IgD-negative memory B cell (primary cell): ENCODE measurements at regions not wholly inside any gene's neighbourhood (a gene's known extent, or its start where the extent isn't known, plus 50 kb on each side); places are given as distances from the start of the nearest gene placed in this dataset.

Experiments used
- H3K27ac Mint-ChIP-seq, 3 donors: one replicate each; pipeline ENCODE4 v1.8.0; 2020 to 2022; ENCODE audit warnings: mild to moderate bottlenecking in 3 of 3, mixed read lengths in 3 of 3, moderate library complexity in 1 of 3
- H3K27me3 Mint-ChIP-seq: one replicate; pipeline ENCODE4 v1.8.0; 2021; ENCODE audit warnings: mixed read lengths
- H3K36me3 Mint-ChIP-seq: one replicate; pipeline ENCODE4 v1.8.0; 2020; ENCODE audit warnings: mild to moderate bottlenecking, mixed read lengths
- H3K4me1 Mint-ChIP-seq, 3 donors: one replicate each; pipeline ENCODE4 v1.8.0; 2020 to 2022; ENCODE audit warnings: mixed read lengths in 3 of 3, mild to moderate bottlenecking in 1 of 3
- H3K4me3 Mint-ChIP-seq, 4 donors: one replicate each; pipeline ENCODE4 v1.8.0; 2020 to 2022; ENCODE audit warnings: mild to moderate bottlenecking in 4 of 4, mixed read lengths in 4 of 4, moderate library complexity in 3 of 4
- H3K9me3 Mint-ChIP-seq, 3 donors: one replicate each; pipeline ENCODE4 v1.8.0; 2020 to 2021; ENCODE audit warnings: mixed read lengths in 3 of 3, mild to moderate bottlenecking in 1 of 3

DNA sequence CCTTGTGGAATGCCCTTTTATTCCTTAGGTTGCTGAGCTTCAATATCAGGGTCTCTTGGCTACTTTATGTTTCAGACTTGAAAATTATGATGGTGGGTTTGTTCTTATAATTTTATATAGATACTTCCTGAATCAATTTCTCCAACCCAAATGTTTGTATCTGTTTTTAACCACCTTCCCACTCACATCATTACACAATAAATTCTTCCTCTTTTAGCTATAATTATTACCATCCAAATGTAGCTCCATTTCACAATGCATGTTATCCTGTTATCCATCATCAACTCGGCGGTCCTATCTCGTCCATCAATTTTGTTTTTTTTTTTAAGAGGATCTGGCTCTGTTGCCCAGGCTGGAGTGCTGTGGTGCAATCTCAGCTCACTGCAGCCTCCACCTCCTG, 357.6 kb upstream of the ZP4 start:
- Mint-ChIP-seq H3K9me3 (peaks cover 0 to 2% (median 0%) of the 10 kb centered on the region in 3 donors), H3K4me3 (no peak overlapping the region), H3K4me1 (no peaks in the 10 kb centered on the region), H3K27ac (no peak overlapping the region), H3K27me3 (no peaks in the 10 kb centered on the region), H3K36me3 (peaks cover 2% of the 10 kb centered on the region)

DNA sequence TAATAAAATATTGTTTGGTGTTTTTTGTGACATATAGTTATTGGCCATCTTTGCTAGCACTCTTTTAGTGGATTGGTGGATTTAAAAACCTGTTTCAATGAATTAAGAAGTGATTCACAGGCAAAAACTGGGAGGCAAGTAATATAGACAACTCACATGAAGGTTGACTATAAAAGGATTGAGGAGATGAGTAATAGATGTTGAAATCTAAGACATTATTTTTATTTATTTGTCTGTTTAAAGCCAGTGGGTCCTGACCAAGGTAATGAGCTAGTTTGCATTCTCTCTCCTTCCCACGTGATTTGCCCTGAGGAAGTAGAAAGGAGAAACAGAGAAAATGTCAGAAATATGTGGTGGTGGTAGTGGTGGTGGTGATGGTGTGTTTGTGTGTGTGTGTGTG, 351.5 kb upstream of the ZP4 start:
- no peaks in the 10 kb centered on the region for H3K27me3 Mint-ChIP-seq
- H3K4me1 Mint-ChIP-seq: no peaks in the 10 kb centered on the region

GRCh38 chr1:238241607-238242006, 350.9 kb upstream of the ZP4 start:
- Mint-ChIP-seq H3K9me3 (peaks cover 2 to 3% (median 2%) of the 10 kb centered on the region in 3 donors), H3K4me1 (no peaks in the 10 kb centered on the region), H3K36me3 (no peaks in the 10 kb centered on the region), H3K4me3 (no peak overlapping the region), H3K27ac (no peak overlapping the region), H3K27me3 (no peaks in the 10 kb centered on the region)

More for the DNA sequence above, 351.5 kb upstream of the ZP4 start:
- H3K36me3 Mint-ChIP-seq: no peaks in the 10 kb centered on the region
- no peak overlapping the region for H3K4me3 Mint-ChIP-seq
- no peak overlapping the region for H3K27ac Mint-ChIP-seq
- H3K9me3 Mint-ChIP-seq: peaks cover 2 to 3% (median 2%) of the 10 kb centered on the region in 3 donors

DNA sequence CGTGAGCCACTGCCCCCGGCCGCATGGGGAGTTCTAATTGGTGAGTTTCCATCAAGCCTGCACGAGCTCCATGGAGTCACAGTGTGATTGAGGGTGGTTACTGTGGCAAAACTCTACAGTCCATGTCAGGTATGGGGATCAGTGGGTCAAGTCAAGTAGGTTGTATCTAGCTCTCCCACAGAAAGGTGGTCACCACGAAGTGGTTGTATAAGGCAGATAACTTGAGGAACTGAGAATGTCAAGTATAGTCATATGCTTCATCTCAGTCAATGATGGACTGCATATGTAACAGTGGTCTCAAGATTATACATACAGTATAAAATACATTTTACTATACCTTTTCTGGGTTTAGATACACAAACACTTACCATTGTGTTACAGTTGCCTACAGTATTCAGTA, 348.6 kb upstream of the ZP4 start:
- peaks cover 1 to 4% (median 3%) of the 10 kb centered on the region in 3 donors for H3K9me3 Mint-ChIP-seq
- H3K4me3 Mint-ChIP-seq: no peak overlapping the region
- no peak overlapping the region for H3K27ac Mint-ChIP-seq
- H3K36me3 Mint-ChIP-seq: no peaks in the 10 kb centered on the region
- H3K4me1 Mint-ChIP-seq: no peaks in the 10 kb centered on the region
- no peaks in the 10 kb centered on the region for H3K27me3 Mint-ChIP-seq

DNA sequence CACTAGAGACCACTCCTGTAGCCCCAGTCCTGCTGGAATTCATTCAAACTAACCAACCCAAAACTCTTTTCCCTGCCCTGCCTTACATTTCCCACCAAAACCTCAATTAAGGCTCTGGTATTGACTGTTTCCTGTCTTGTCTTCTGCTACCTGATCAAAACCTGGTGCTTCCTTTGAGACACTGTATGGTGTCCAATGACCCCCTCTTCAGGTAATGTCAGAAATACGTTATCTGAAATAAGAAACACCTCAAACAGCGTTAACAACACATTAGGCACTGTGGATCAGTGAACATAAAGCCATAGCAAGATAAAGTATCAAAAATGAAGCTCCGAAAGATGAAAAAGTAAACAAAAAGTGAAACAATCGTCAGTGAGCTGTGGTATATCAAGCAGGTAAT, 343.2 kb upstream of the ZP4 start:
- H3K4me3 Mint-ChIP-seq: no peak overlapping the region
- peaks cover 1 to 12% (median 3%) of the 10 kb centered on the region in 3 donors for H3K9me3 Mint-ChIP-seq
- H3K4me1 Mint-ChIP-seq: no peaks in the 10 kb centered on the region
- peaks cover 1% of the 10 kb centered on the region for H3K36me3 Mint-ChIP-seq
- no peak overlapping the region for H3K27ac Mint-ChIP-seq
- no peaks in the 10 kb centered on the region for H3K27me3 Mint-ChIP-seq

GRCh38 chr1:238232084-238232710, 341.5 kb upstream of the ZP4 start:
- Mint-ChIP-seq H3K9me3 (peaks cover 1 to 8% (median 3%) of the 10 kb centered on the region in 3 donors), H3K4me1 (no peaks in the 10 kb centered on the region), H3K4me3 (no peak overlapping the region), H3K27ac (no peak overlapping the region), H3K36me3 (peaks cover 1% of the 10 kb centered on the region), H3K27me3 (no peaks in the 10 kb centered on the region)

DNA sequence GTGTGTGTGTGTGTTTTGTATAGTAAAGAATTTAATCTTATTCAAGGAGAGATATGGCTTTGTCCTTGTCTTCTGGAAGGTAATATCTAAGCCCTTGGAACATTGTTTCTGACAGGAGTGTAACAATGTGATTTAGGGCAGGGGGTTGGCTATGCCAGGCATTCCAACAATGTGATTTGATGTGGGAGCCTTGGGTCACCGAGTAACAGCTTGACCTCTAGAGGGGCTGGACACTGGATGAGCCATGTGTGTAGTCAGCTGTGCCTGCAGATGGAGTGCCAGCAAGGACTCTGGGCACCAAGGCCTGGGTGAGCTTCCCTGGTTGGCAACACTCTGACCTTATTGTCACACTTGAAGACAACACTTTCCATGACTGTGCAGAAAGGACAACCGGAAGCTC, 336.1 kb upstream of the ZP4 start:
- no peaks in the 10 kb centered on the region for H3K27me3 Mint-ChIP-seq
- H3K9me3 Mint-ChIP-seq: peaks cover 2 to 4% (median 3%) of the 10 kb centered on the region in 3 donors
- H3K36me3 Mint-ChIP-seq: peaks cover 1% of the 10 kb centered on the region
- no peak overlapping the region for H3K4me3 Mint-ChIP-seq
- H3K4me1 Mint-ChIP-seq: no peaks in the 10 kb centered on the region
- H3K27ac Mint-ChIP-seq: no peak overlapping the region

DNA sequence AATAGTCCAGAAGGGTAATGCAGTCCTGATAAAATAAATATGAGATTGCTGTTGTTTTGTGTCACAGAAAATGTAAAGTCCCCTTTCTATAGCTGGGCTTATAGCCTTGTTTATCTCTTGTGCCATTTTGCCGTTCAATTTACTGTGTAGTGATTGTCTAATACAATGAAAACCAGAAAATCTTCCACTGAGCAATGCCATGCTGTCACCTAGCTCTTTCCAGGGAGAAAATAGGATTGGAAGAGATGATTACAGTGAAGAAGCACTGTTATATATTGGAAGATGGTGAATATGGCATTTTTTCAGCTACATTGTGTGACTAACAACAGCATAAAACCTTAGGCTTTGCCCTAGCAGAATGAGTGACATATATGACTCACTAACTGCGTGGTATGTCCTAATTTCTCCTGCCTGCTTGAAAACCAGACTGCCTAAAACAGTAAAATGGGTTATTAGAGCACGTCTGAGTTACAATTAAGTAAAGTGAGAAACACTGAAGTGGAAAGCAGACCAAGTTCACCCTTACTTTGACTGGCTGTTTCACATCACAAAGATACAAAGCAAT, 332.4 kb upstream of the ZP4 start:
- H3K4me3 Mint-ChIP-seq: no peak overlapping the region
- peaks cover 2 to 4% (median 3%) of the 10 kb centered on the region in 3 donors for H3K9me3 Mint-ChIP-seq
- no peaks in the 10 kb centered on the region for H3K4me1 Mint-ChIP-seq
- no peaks in the 10 kb centered on the region for H3K27me3 Mint-ChIP-seq
- no peak overlapping the region for H3K27ac Mint-ChIP-seq
- H3K36me3 Mint-ChIP-seq: no peaks in the 10 kb centered on the region

DNA sequence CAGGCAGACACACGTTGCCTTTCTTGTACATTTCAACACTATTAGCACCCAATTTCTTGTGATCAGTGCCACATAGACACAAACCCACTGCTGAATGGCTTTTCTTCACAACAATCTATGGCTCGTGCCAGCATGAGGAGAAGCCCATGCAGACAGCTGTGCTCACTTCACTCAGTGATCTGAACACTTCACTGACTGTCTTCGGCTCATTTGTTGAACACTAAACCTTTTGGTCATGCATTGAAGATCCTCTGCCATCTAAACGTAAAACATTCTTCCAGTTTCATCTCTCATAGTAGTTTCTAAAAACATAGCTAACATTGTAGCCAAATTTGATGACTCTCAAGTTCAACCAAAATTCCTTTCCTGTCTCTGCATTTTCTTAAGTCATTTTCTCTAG, 331.0 kb upstream of the ZP4 start:
- Mint-ChIP-seq H3K27ac (no peak overlapping the region), H3K4me3 (no peak overlapping the region), H3K36me3 (no peaks in the 10 kb centered on the region), H3K4me1 (peaks cover 0 to 2% (median 0%) of the 10 kb centered on the region in 3 donors), H3K27me3 (no peaks in the 10 kb centered on the region), H3K9me3 (peaks cover 2 to 8% (median 3%) of the 10 kb centered on the region in 3 donors)

GRCh38 chr1:238214449-238214848, 323.7 kb upstream of the ZP4 start:
- no peaks in the 10 kb centered on the region for H3K27me3 Mint-ChIP-seq
- H3K4me3 Mint-ChIP-seq: no peak overlapping the region
- H3K4me1 Mint-ChIP-seq: peaks cover 0 to 2% (median 0%) of the 10 kb centered on the region in 3 donors
- H3K9me3 Mint-ChIP-seq: peaks cover 0 to 8% (median 5%) of the 10 kb centered on the region in 3 donors
- no peak overlapping the region for H3K27ac Mint-ChIP-seq
- no peaks in the 10 kb centered on the region for H3K36me3 Mint-ChIP-seq

GRCh38 chr1:238205045-238205662, 314.4 kb upstream of the ZP4 start:
- peaks cover 0 to 1% (median 0%) of the 10 kb centered on the region in 3 donors for H3K4me1 Mint-ChIP-seq
- H3K27me3 Mint-ChIP-seq: no peaks in the 10 kb centered on the region
- H3K9me3 Mint-ChIP-seq: peaks cover 3 to 5% (median 3%) of the 10 kb centered on the region in 3 donors
- H3K36me3 Mint-ChIP-seq: no peaks in the 10 kb centered on the region
- H3K4me3 Mint-ChIP-seq: no peak overlapping the region
- H3K27ac Mint-ChIP-seq: no peak overlapping the region

DNA sequence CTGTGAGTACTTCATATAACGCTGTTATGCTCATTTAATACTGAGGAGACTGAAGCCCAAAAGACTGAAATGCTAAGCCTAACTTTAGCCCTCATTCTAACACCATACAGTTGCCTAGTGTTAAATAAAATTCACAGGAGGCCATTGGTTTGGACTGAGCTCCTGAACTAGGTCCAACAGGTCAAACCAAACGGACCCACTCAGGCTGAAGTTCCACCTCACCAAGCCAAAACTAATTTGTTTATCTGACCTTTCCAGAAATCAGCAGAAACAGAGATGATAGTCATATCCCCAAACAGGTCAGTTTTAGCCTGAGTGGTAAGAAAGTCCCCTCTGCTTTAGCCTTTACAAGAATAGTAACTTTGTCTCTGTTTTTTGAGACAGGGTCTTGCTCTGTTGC, 311.3 kb upstream of the ZP4 start:
- Mint-ChIP-seq H3K4me3 (no peak overlapping the region), H3K27me3 (no peaks in the 10 kb centered on the region), H3K27ac (no peak overlapping the region), H3K9me3 (peaks cover 3 to 4% (median 3%) of the 10 kb centered on the region in 3 donors), H3K4me1 (peaks cover 0 to 1% (median 0%) of the 10 kb centered on the region in 3 donors), H3K36me3 (no peaks in the 10 kb centered on the region)

GRCh38 chr1:238199325-238199724, 308.6 kb upstream of the ZP4 start:
- no peaks in the 10 kb centered on the region for H3K27me3 Mint-ChIP-seq
- H3K36me3 Mint-ChIP-seq: no peaks in the 10 kb centered on the region
- H3K4me3 Mint-ChIP-seq: no peak overlapping the region
- H3K4me1 Mint-ChIP-seq: no peaks in the 10 kb centered on the region
- H3K27ac Mint-ChIP-seq: no peak overlapping the region
- H3K9me3 Mint-ChIP-seq: peaks cover 3 to 14% (median 5%) of the 10 kb centered on the region in 3 donors

- Mint-ChIP-seq H3K9me3 (peaks cover 3 to 15% (median 5%) of the 10 kb centered on the region in 3 donors), H3K27ac (no peak overlapping the region), H3K4me1 (no peaks in the 10 kb centered on the region), H3K27me3 (no peaks in the 10 kb centered on the region), H3K4me3 (no peak overlapping the region), H3K36me3 (no peaks in the 10 kb centered on the region)
Measured at GRCh38 chr1:238196516-238196915, 305.8 kb upstream of the ZP4 start.

GRCh38 chr1:238191170-238191569, 300.4 kb upstream of the ZP4 start:
- Mint-ChIP-seq H3K27me3 (no peaks in the 10 kb centered on the region), H3K9me3 (peaks cover 0 to 8% (median 2%) of the 10 kb centered on the region in 3 donors), H3K4me3 (no peak overlapping the region), H3K4me1 (no peaks in the 10 kb centered on the region), H3K36me3 (no peaks in the 10 kb centered on the region), H3K27ac (no peak overlapping the region)

GRCh38 chr1:238187575-238187949, 296.8 kb upstream of the ZP4 start:
- H3K9me3 Mint-ChIP-seq: peaks cover 0 to 3% (median 2%) of the 10 kb centered on the region in 3 donors
- no peaks in the 10 kb centered on the region for H3K36me3 Mint-ChIP-seq
- H3K4me1 Mint-ChIP-seq: no peaks in the 10 kb centered on the region
- no peak overlapping the region for H3K27ac Mint-ChIP-seq
- no peaks in the 10 kb centered on the region for H3K27me3 Mint-ChIP-seq
- H3K4me3 Mint-ChIP-seq: no peak overlapping the region
